Natural killer cell (primary cell): ENCODE measurements at regions not wholly inside any gene's neighbourhood (a gene's known extent, or its start where the extent isn't known, plus 50 kb on each side); places are given as distances from the start of the nearest gene placed in this dataset.

Source experiments
- ATAC-seq, 3 donors: fragments of 150-1000 bp in 2 of 3; fragments of 200-7000 bp in 1 of 3; cut with Tn5 transposase; 1 replicate in 1 of 3; 2 replicates in 2 of 3; pipeline ENCODE4 v1.10.0; 2021; ENCODE audit warnings: mild to moderate bottlenecking in 2 of 3, moderate library complexity in 2 of 3
- DNase-seq, 2 donors: peaks; one replicate each; pipeline versions ENCODE4 v3.0.0 to v3.0.0-alpha.2; 2013 to 2021; ENCODE audit warnings: mixed read lengths in 1 of 2
- H3K27ac ChIP-seq: one replicate; pipeline ENCODE4 v1.5.1; 2013; ENCODE audit warnings: mild to moderate bottlenecking, low read length
- H3K27me3 ChIP-seq: one replicate; pipeline ENCODE4 v1.6.1; 2013; ENCODE audit warnings: low read length; ENCODE audit not compliant: control insufficient read depth, insufficient read depth
- H3K36me3 ChIP-seq: one replicate; pipeline ENCODE4 v1.6.1; 2013; ENCODE audit warnings: low read length; ENCODE audit not compliant: control insufficient read depth, insufficient read depth
- H3K4me1 ChIP-seq: one replicate; pipeline ENCODE4 v1.6.1; 2013; ENCODE audit warnings: low read length; ENCODE audit not compliant: control insufficient read depth, insufficient read depth
- H3K4me3 ChIP-seq: one replicate; pipeline ENCODE4 v1.5.1; 2013; ENCODE audit warnings: low read length
- H3K9me3 ChIP-seq: one replicate; pipeline ENCODE4 v1.6.1; 2013; ENCODE audit warnings: low read length; ENCODE audit not compliant: control insufficient read depth, insufficient read depth
- H3K27ac Mint-ChIP-seq, 2 donors: one replicate each; pipeline ENCODE4 v1.8.0; 2022; ENCODE audit warnings: mild to moderate bottlenecking in 2 of 2, mixed read lengths in 2 of 2, moderate library complexity in 1 of 2
- H3K27me3 Mint-ChIP-seq, 2 donors: one replicate each; pipeline ENCODE4 v1.8.0; 2022; ENCODE audit warnings: low read depth in 2 of 2, mixed read lengths in 2 of 2
- H3K36me3 Mint-ChIP-seq: one replicate; pipeline ENCODE4 v1.8.0; 2022; ENCODE audit warnings: mixed read lengths
- H3K4me1 Mint-ChIP-seq, 2 donors: one replicate each; pipeline ENCODE4 v1.8.0; 2022; ENCODE audit warnings: mixed read lengths in 2 of 2
- H3K4me3 Mint-ChIP-seq: one replicate; pipeline ENCODE4 v1.8.0; 2022; ENCODE audit warnings: mild to moderate bottlenecking, moderate library complexity, mixed read lengths
- H3K9me3 Mint-ChIP-seq, 2 donors: one replicate each; pipeline ENCODE4 v1.8.0; 2022; ENCODE audit warnings: mixed read lengths in 2 of 2
- WGBS: methylation state at CpG from one replicate; pipeline ENCODE4 v1.1.7; 2013; ENCODE audit warnings: missing lambda C conversion rate; ENCODE audit not compliant: insufficient coverage; 5-methylcytosine and 5-hydroxymethylcytosine counted together
- intact Hi-C: fragments of 100-400 bp; cut with micrococcal nuclease; formaldehyde crosslinking; loops from one replicate; pipeline ENCODE4 v1.14.2; 2022
- TF ChIP-seq, protein P1 (sequence below): fragments of 200-600 bp; IDR thresholded peaks from one replicate; pipeline ENCODE4 v1.8.0; 2022; ENCODE audit warnings: antibody characterized with exemption

- TF ChIP-seq, protein P1, sequence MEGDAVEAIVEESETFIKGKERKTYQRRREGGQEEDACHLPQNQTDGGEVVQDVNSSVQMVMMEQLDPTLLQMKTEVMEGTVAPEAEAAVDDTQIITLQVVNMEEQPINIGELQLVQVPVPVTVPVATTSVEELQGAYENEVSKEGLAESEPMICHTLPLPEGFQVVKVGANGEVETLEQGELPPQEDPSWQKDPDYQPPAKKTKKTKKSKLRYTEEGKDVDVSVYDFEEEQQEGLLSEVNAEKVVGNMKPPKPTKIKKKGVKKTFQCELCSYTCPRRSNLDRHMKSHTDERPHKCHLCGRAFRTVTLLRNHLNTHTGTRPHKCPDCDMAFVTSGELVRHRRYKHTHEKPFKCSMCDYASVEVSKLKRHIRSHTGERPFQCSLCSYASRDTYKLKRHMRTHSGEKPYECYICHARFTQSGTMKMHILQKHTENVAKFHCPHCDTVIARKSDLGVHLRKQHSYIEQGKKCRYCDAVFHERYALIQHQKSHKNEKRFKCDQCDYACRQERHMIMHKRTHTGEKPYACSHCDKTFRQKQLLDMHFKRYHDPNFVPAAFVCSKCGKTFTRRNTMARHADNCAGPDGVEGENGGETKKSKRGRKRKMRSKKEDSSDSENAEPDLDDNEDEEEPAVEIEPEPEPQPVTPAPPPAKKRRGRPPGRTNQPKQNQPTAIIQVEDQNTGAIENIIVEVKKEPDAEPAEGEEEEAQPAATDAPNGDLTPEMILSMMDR: no peak
- Histone ChIP-seq H3K27me3 (no peaks in the 10 kb centered on the region), H3K27ac (no peak overlapping the region), H3K4me3 (no peak overlapping the region), H3K36me3 (no peaks in the 10 kb centered on the region), H3K4me1 (no peaks in the 10 kb centered on the region), H3K9me3 (no peaks in the 10 kb centered on the region)
- H3K4me3 Mint-ChIP-seq: no peak overlapping the region
- intact Hi-C loops: no loop called here
- H3K9me3 Mint-ChIP-seq: peaks cover 2 to 11% of the 10 kb centered on the region in 2 donors
- WGBS: 90% methylated on average over 2 of the region's 2 CpGs
- no peak overlapping the region for H3K27ac Mint-ChIP-seq
- ATAC-seq (no peak), DNase-seq (no peak)
- H3K36me3 Mint-ChIP-seq: no peaks in the 10 kb centered on the region
- H3K4me1 Mint-ChIP-seq: no peaks in the 10 kb centered on the region
- H3K27me3 Mint-ChIP-seq: no peaks in the 10 kb centered on the region
These were observed 90.1 kb upstream of the CADPS start for GRCh38 chr3:62965311-62965710.

DNA sequence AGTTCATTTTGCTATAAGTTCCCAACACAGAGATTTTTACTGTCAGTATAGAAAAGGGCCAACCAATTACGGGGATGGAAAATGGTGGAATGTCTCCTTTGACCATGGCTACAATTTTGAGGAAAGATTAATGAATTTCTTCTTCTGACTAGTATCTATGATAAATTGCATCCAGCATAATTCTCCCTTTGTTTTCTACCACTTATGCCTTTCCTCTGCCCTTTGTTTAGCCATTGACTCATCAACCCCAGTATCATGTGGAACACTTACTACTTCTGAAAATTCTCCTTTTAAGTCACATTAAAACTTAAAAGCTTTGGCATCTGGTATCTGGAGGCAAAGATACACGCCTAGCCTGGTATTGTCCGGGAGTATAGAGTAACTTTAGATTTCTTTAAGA, 92.9 kb upstream of the CADPS start:
- intact Hi-C loops: no loop called here
- Mint-ChIP-seq H3K9me3 (peaks cover 2 to 8% of the 10 kb centered on the region in 2 donors), H3K27ac (no peak overlapping the region), H3K36me3 (no peaks in the 10 kb centered on the region), H3K4me1 (no peaks in the 10 kb centered on the region), H3K27me3 (no peaks in the 10 kb centered on the region), H3K4me3 (no peak overlapping the region)
- DNase-seq (no peak), ATAC-seq (no peak)
- no peaks in the 10 kb centered on the region for H3K36me3 ChIP-seq
- H3K9me3 ChIP-seq: no peaks in the 10 kb centered on the region
- TF ChIP-seq, protein P1: no peak
- H3K4me1 ChIP-seq: no peaks in the 10 kb centered on the region
- no peak overlapping the region for H3K27ac ChIP-seq
- H3K4me3 ChIP-seq: no peak overlapping the region
- no peaks in the 10 kb centered on the region for H3K27me3 ChIP-seq
- WGBS: 80% methylated on average over 1 of the region's 3 CpGs

DNA sequence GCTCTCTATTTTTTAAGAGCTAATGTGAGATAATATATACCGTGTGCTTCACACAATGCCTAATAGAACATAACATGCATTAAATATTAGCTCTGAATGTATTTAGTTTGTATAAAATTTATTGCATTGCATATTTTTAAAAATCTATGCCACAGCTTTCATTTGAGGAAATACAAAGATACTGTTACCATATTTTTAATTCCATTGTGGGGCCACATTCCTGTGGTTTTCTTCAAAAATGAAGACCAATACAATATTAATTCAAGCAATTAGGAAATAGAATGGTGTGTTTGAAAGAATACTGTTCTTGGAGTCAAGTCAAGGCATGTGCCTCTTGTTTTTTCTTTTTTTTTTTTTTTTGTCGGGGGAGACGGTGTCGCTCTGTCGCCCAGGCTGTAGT, 95.4 kb upstream of the CADPS start:
- no peaks in the 10 kb centered on the region for H3K36me3 Mint-ChIP-seq
- no peak overlapping the region for H3K27ac ChIP-seq
- no peaks in the 10 kb centered on the region for H3K4me1 Mint-ChIP-seq
- H3K27ac Mint-ChIP-seq: no peak overlapping the region
- intact Hi-C loops: no loop called here
- H3K27me3 Mint-ChIP-seq: no peaks in the 10 kb centered on the region
- H3K27me3 ChIP-seq: no peaks in the 10 kb centered on the region
- no peaks in the 10 kb centered on the region for H3K9me3 ChIP-seq
- H3K4me1 ChIP-seq: no peaks in the 10 kb centered on the region
- DNase-seq: no peak
- no peak overlapping the region for H3K4me3 Mint-ChIP-seq
- no peaks in the 10 kb centered on the region for H3K36me3 ChIP-seq
- H3K4me3 ChIP-seq: no peak overlapping the region
- peaks cover 7 to 10% of the 10 kb centered on the region in 2 donors for H3K9me3 Mint-ChIP-seq
- ATAC-seq: no peak
- 98% methylated on average over 4 of the region's 5 CpGs for WGBS
- TF ChIP-seq, protein P1: no peak

DNA sequence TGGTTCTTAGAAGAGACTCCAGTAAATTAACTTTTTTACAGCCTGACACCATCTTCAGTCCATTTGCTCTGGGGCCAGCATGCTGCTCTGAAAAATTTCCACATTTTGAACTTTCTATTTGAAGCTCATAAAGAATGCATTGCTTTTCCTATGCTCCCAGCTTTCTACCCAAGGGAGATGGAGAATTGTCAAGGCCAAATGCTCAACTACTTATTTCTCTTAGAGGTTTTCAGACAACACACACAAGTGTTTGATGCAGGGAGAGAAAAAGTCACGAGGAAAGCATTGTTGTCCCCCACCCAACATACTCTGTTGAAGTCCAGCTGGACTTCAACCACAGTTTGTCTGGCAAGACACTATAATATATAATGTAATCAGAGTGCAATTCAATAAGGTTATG, 100.3 kb upstream of the CADPS start:
- DNase-seq: no peak
- no peaks in the 10 kb centered on the region for H3K9me3 ChIP-seq
- no peaks in the 10 kb centered on the region for H3K36me3 ChIP-seq
- WGBS: 80% methylated on average over 1 of the region's 1 CpG
- no peak overlapping the region for H3K27ac ChIP-seq
- Mint-ChIP-seq H3K4me1 (no peaks in the 10 kb centered on the region), H3K36me3 (no peaks in the 10 kb centered on the region), H3K27ac (no peak overlapping the region), H3K4me3 (no peak overlapping the region), H3K9me3 (peaks cover 8 to 10% of the 10 kb centered on the region in 2 donors), H3K27me3 (no peaks in the 10 kb centered on the region)
- no peaks in the 10 kb centered on the region for H3K27me3 ChIP-seq
- no peak overlapping the region for H3K4me3 ChIP-seq
- intact Hi-C loops: no loop called here
- ATAC-seq: no peak
- no peaks in the 10 kb centered on the region for H3K4me1 ChIP-seq
- TF ChIP-seq, protein P1: no peak
